IMR-90 (cell line): ENCODE measurements at regions not wholly inside any gene's neighbourhood (a gene's known extent, or its start where the extent isn't known, plus 50 kb on each side); places are given as distances from the start of the nearest gene placed in this dataset.

Experiments used
- CTCF ChIP-seq: conservative IDR thresholded peaks from 2 replicates; pipeline ENCODE4 v1.5.1; 2012; ENCODE audit warnings: mild to moderate bottlenecking, low read depth, low read length, improper control_type of control experiment
- MAZ ChIP-seq: IDR thresholded peaks from 2 replicates; pipeline ENCODE4 v1.6.1; 2012; ENCODE audit warnings: low read depth, mild to moderate bottlenecking, low read length, improper control_type of control experiment, moderate library complexity, borderline replicate concordance
- POLR2A ChIP-seq: IDR thresholded peaks from 2 replicates; pipeline ENCODE4 v1.6.1; 2012; ENCODE audit warnings: mild to moderate bottlenecking, low read depth, low read length

- TF ChIP-seq POLR2A (no peak), CTCF (no peak), MAZ (no peak)
Measured at GRCh38 chr12:92614001-92614400, 88.8 kb upstream of the PLEKHG7 start.
